LNCAP (cell line): ENCODE measurements at regions not wholly inside any gene's neighbourhood (a gene's known extent, or its start where the extent isn't known, plus 50 kb on each side); places are given as distances from the start of the nearest gene placed in this dataset.

ENCODE experiments used
- CTCF ChIP-seq: fragments of 450-650 bp; IDR thresholded peaks from 2 replicates; pipeline ENCODE4 v1.5.1; 2017; ENCODE audit warnings: mild to moderate bottlenecking

DNA sequence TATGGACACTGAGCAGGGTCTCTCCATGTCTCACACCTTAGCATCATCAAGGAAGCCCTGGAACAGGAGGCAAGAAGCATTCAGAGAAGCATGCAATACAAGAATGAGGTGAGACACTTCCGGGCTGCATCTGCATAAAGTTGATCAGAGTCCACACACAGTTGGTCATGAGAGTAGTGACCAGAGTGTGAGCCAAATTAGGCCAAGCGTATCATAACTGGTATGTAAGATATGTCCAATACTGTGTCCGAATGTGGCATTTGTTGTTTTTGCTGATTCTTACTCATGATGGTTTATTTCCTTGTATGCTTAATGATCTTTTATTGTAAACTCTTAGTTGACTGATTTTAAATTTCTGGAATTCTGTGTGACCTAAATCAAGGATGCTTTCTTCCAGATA lies 315.7 kb downstream of the INSC start:
- no peak for TF ChIP-seq CTCF

- TF ChIP-seq CTCF, result no peak
These were observed 319.8 kb downstream of the INSC start for GRCh38 chr11:15434529-15434928.

- TF ChIP-seq CTCF, result no peak
These were observed 331.6 kb downstream of the INSC start for GRCh38 chr11:15446315-15446714.

- TF ChIP-seq CTCF, result no peak
These were observed 332.2 kb downstream of the INSC start for GRCh38 chr11:15446929-15447328.

DNA sequence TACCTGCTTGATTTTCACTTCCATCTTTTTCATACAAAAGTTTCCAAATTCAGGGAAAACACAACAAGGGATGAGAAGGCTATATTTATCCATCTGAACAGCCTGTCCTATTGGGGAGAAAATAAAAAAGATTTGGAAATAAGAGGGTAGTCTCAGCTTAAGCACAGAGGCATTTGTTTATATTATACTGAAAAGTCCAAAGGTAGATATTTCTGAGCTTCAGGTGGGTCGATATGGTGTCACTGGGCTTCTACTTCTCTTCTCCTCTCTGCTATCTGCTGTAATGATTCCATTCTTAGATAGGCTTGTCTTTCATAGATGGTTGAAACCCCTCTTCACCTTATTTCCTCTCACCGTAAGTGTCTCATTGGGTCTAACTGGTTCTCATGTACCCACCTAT lies 337.0 kb downstream of the INSC start:
- no peak for TF ChIP-seq CTCF

- no peak for TF ChIP-seq CTCF
These were observed 338.6 kb downstream of the INSC start for GRCh38 chr11:15453211-15453765.

- no peak for TF ChIP-seq CTCF
These were observed 353.7 kb downstream of the INSC start for GRCh38 chr11:15468466-15468865.
